H1 (cell line): ENCODE measurements at regions not wholly inside any gene's neighbourhood (a gene's known extent, or its start where the extent isn't known, plus 50 kb on each side); places are given as distances from the start of the nearest gene placed in this dataset.

Source experiments
- CTCF ChIA-PET: fragments of 300-600 bp; sonication (Branson Sonifier 250); formaldehyde crosslinking; loops from one replicate; lab custom pipeline; 2021; ENCODE audit not compliant: partially characterized antibody; lab: Charles Lee
- POLR2A ChIA-PET: fragments of 300-600 bp; sonication (Branson Sonifier 250); formaldehyde crosslinking; loops from one replicate; lab custom pipeline; 2021; ENCODE audit warnings: inconsistent platforms; ENCODE audit not compliant: partially characterized antibody; lab: Charles Lee
- DNase-seq, 2 experiments: peaks; one replicate each; pipeline versions ENCODE4 v3.0.0 to v3.0.0-alpha.2; 2010 to 2022; ENCODE audit warnings: low spot score in 2 of 2, low read depth in 1 of 2, mixed read lengths in 1 of 2
- FAIRE-seq: peaks from 2 replicates; lab custom pipeline; 2011; peaks lifted over from hg19 to GRCh38; lab: Jason Lieb, UNC
- H2AFZ ChIP-seq: 2 replicates; pipeline ENCODE4 v1.8.1; 2012; ENCODE audit warnings: low read length, inconsistent platforms
- H2AK5ac ChIP-seq: 2 replicates; pipeline ENCODE4 v1.6.1; 2013; ENCODE audit warnings: low read depth, low read length
- H2BK120ac ChIP-seq: replicated peaks from 2 replicates; pipeline ENCODE3; 2013; ENCODE audit warnings: low read depth, low read length, inconsistent platforms
- H2BK12ac ChIP-seq: 2 replicates; pipeline ENCODE4 v1.6.1; 2013; ENCODE audit warnings: low read depth, low read length
- H2BK15ac ChIP-seq: 2 replicates; pipeline ENCODE4 v1.6.1; 2013; ENCODE audit warnings: low read length
- H2BK20ac ChIP-seq: 2 replicates; pipeline ENCODE4 v1.6.1; 2013; ENCODE audit warnings: low read length
- H2BK5ac ChIP-seq: 2 replicates; pipeline ENCODE4 v1.6.1; 2013; ENCODE audit warnings: low read depth, low read length
- H3K14ac ChIP-seq: 2 replicates; pipeline ENCODE4 v1.6.1; 2013; ENCODE audit warnings: inconsistent platforms; ENCODE audit not compliant: insufficient read length
- H3K18ac ChIP-seq: 2 replicates; pipeline ENCODE4 v1.6.1; 2013; ENCODE audit warnings: low read length; ENCODE audit errors: extremely low read depth
- H3K23ac ChIP-seq: 2 replicates; pipeline ENCODE4 v1.6.1; 2013; ENCODE audit warnings: inconsistent platforms; ENCODE audit not compliant: insufficient read length
- H3K23me2 ChIP-seq: 2 replicates; pipeline ENCODE4 v1.6.1; 2013; ENCODE audit warnings: low read depth, low read length
- H3K27ac ChIP-seq: 2 replicates; pipeline ENCODE4 v1.6.1; 2011; ENCODE audit warnings: low read depth, low read length, inconsistent platforms
- H3K27me3 ChIP-seq, 4 experiments: replicated peaks in 1 of 4; 1 replicate in 1 of 4; 2 replicates in 3 of 4; pipeline versions ENCODE4 v1.6.1 to v1.8.1; 2011 to 2013; ENCODE audit warnings: low read length in 3 of 4, mild to moderate bottlenecking in 3 of 4, inconsistent platforms in 2 of 4, mixed read lengths in 2 of 4, moderate library complexity in 1 of 4; ENCODE audit not compliant: control insufficient read depth in 3 of 4, insufficient read depth in 3 of 4; ENCODE audit errors: extremely low read depth in 1 of 4
- H3K36me3 ChIP-seq, 4 experiments: 2 replicates each; pipeline versions ENCODE4 v1.6.1 to v1.8.1; 2011 to 2013; ENCODE audit warnings: mild to moderate bottlenecking in 4 of 4, low read length in 3 of 4, moderate library complexity in 2 of 4, control low read depth in 1 of 4, inconsistent platforms in 1 of 4; ENCODE audit not compliant: insufficient read depth in 4 of 4, control insufficient read depth in 2 of 4
- H3K4ac ChIP-seq: replicated peaks from 2 replicates; pipeline ENCODE3; 2013; ENCODE audit warnings: low read length, low read depth, mixed read lengths, inconsistent platforms; ENCODE audit not compliant: insufficient read length
- H3K4me1 ChIP-seq, 4 experiments: replicated peaks in 1 of 4; 1 replicate in 1 of 4; 2 replicates in 3 of 4; pipeline versions ENCODE4 v1.6.1 to v1.8.1; 2011 to 2013; ENCODE audit warnings: low read length in 3 of 4, inconsistent platforms in 2 of 4, mixed read lengths in 1 of 4; ENCODE audit not compliant: insufficient read depth in 4 of 4, control insufficient read depth in 3 of 4
- H3K4me2 ChIP-seq, 2 experiments: 2 replicates each; pipeline versions ENCODE4 v1.6.1 to v1.8.1; 2011 to 2013; ENCODE audit warnings: low read depth in 2 of 2, low read length in 2 of 2, control low read depth in 1 of 2, inconsistent platforms in 1 of 2, mild to moderate bottlenecking in 1 of 2; ENCODE audit not compliant: insufficient read depth in 1 of 2
- H3K4me3 ChIP-seq, 4 experiments: fragments of 200-600, 300-600 bp in 1 of 4; sonication (generic), shearing (Covaris generic), sonication (Bioruptor Twin) in 1 of 4; 2 replicates each; pipeline versions ENCODE4 v1.5.1 to v1.8.1; 2011 to 2016; ENCODE audit warnings: low read length in 4 of 4, low read depth in 3 of 4, control low read depth in 2 of 4, inconsistent platforms in 2 of 4, mild to moderate bottlenecking in 2 of 4, mixed read lengths in 1 of 4, moderate library complexity in 1 of 4; ENCODE audit not compliant: insufficient read depth in 2 of 4; ENCODE audit errors: extremely low read depth in 1 of 4
- H3K56ac ChIP-seq: replicated peaks from 2 replicates; pipeline ENCODE3; 2013; ENCODE audit warnings: low read depth, mild to moderate bottlenecking, mixed read lengths, low read length, inconsistent platforms; ENCODE audit not compliant: insufficient read length
- H3K79me1 ChIP-seq: 2 replicates; pipeline ENCODE4 v1.6.1; 2013; ENCODE audit warnings: low read depth, low read length, control low read depth
- H3K79me2 ChIP-seq, 2 experiments: 2 replicates each; pipeline versions ENCODE4 v1.6.1 to v1.8.1; 2012 to 2013; ENCODE audit warnings: low read length in 2 of 2, mild to moderate bottlenecking in 2 of 2, inconsistent platforms in 1 of 2; ENCODE audit not compliant: insufficient read depth in 2 of 2, control insufficient read depth in 1 of 2
- H3K9ac ChIP-seq, 4 experiments: replicated peaks in 1 of 4; 1 replicate in 1 of 4; 2 replicates in 3 of 4; pipeline versions ENCODE4 v1.6.1 to v1.8.1; 2011 to 2013; ENCODE audit warnings: low read depth in 3 of 4, low read length in 3 of 4, control low read depth in 2 of 4, mild to moderate bottlenecking in 2 of 4, moderate library complexity in 2 of 4, inconsistent platforms in 1 of 4; ENCODE audit errors: extremely low read depth in 1 of 4
- H3K9me3 ChIP-seq, 2 experiments: 2 replicates each; pipeline versions ENCODE4 v1.6.1 to v1.8.1; 2012 to 2013; ENCODE audit warnings: mild to moderate bottlenecking in 2 of 2, moderate library complexity in 2 of 2, control low read depth in 1 of 2, inconsistent platforms in 1 of 2, low read depth in 1 of 2, low read length in 1 of 2, mixed read lengths in 1 of 2; ENCODE audit not compliant: insufficient read depth in 2 of 2
- H4K20me1 ChIP-seq, 2 experiments: replicated peaks in 1 of 2; 2 replicates each; pipeline versions ENCODE3 to v1.8.1; 2011 to 2013; ENCODE audit warnings: inconsistent platforms in 2 of 2, low read length in 2 of 2, mild to moderate bottlenecking in 1 of 2; ENCODE audit not compliant: insufficient read depth in 2 of 2, control insufficient read depth in 1 of 2
- H4K5ac ChIP-seq: 2 replicates; pipeline ENCODE4 v1.6.1; 2013; ENCODE audit warnings: low read length, low read depth, mixed read lengths, inconsistent platforms; ENCODE audit not compliant: insufficient read length
- H4K8ac ChIP-seq: 2 replicates; pipeline ENCODE4 v1.8.0; 2013; ENCODE audit warnings: mild to moderate bottlenecking, moderate library complexity, low read length, inconsistent platforms; ENCODE audit not compliant: insufficient read depth; ENCODE audit errors: extremely low read depth
- H4K91ac ChIP-seq: replicated peaks from 2 replicates; pipeline ENCODE3; 2013; ENCODE audit warnings: low read length, mixed read lengths, inconsistent platforms; ENCODE audit not compliant: insufficient read length
- ATF2 ChIP-seq: IDR thresholded peaks from 2 replicates; pipeline ENCODE4 v1.6.1; 2012; ENCODE audit warnings: low read length, inconsistent platforms
- FOSL1 ChIP-seq: IDR thresholded peaks from 2 replicates; pipeline ENCODE4 v1.6.1; 2011; ENCODE audit warnings: mild to moderate bottlenecking, low read depth, low read length, moderate library complexity; ENCODE audit not compliant: insufficient read depth
- HDAC6 ChIP-seq: IDR thresholded peaks from one replicate; pipeline ENCODE4 v1.7.1; 2012; ENCODE audit warnings: low read depth, mild to moderate bottlenecking, inconsistent platforms, low read length, moderate library complexity
- JUN ChIP-seq: IDR thresholded peaks from 2 replicates; pipeline ENCODE4 v1.6.1; 2011; ENCODE audit warnings: low read depth, mild to moderate bottlenecking, improper control_type of control experiment, low read length
- KDM1A ChIP-seq: fragments of 200-600, 300-600 bp; sonication (generic); IDR thresholded peaks from 2 replicates; pipeline ENCODE4 v1.7.1; 2016; ENCODE audit warnings: mild to moderate bottlenecking, low read length, borderline replicate concordance
- MAFK ChIP-seq: IDR thresholded peaks from 2 replicates; pipeline ENCODE4 v1.6.1; 2012; ENCODE audit warnings: low read depth, mild to moderate bottlenecking, improper control_type of control experiment, low read length
- NRF1 ChIP-seq: IDR thresholded peaks from 2 replicates; pipeline ENCODE4 v1.6.1; 2011; ENCODE audit warnings: mild to moderate bottlenecking, low read depth, low read length, improper control_type of control experiment
- POLR2A ChIP-seq, 2 experiments: IDR thresholded peaks; 1 replicate in 1 of 2; 2 replicates in 1 of 2; pipeline ENCODE4 v1.6.1; 2011; ENCODE audit warnings: low read depth in 2 of 2, low read length in 2 of 2, mild to moderate bottlenecking in 2 of 2; ENCODE audit errors: control extremely low read depth in 1 of 2
- RXRA ChIP-seq: IDR thresholded peaks from 2 replicates; pipeline ENCODE4 v1.6.1; 2011; ENCODE audit warnings: low read depth, mild to moderate bottlenecking, low read length, moderate library complexity; ENCODE audit not compliant: insufficient read depth
- WGBS, 2 experiments: shearing (Covaris generic) in 1 of 2; methylation state at CpG; one replicate each; pipeline versions ENCODE4 v1.1.6 to v1.1.7; 2013 to 2015; ENCODE audit warnings: low lambda C conversion rate in 2 of 2, mixed read lengths in 2 of 2, inconsistent platforms in 1 of 2, low coverage in 1 of 2, missing lambda C conversion rate in 1 of 2; ENCODE audit not compliant: insufficient replicate concordance in 2 of 2, insufficient coverage in 1 of 2, insufficient read length in 1 of 2; ENCODE audit errors: extremely low coverage in 1 of 2, missing lambda C conversion rate in 1 of 2; 5-methylcytosine and 5-hydroxymethylcytosine counted together
- TF ChIP-seq, protein P1 (sequence below): IDR thresholded peaks from 2 replicates; pipeline ENCODE4 v1.6.1; 2011; ENCODE audit warnings: low read length, improper control_type of control experiment

- Histone ChIP-seq H3K27me3 (no peaks in the 10 kb centered on the region), H3K23ac (no peak overlapping the region), H3K4me3 (no peak overlapping the region), H2BK5ac (no peak overlapping the region), H3K4me1 (no peaks in the 10 kb centered on the region), H2AFZ (no peak overlapping the region), H3K56ac (no peak overlapping the region), H2BK12ac (no peak overlapping the region), H3K27ac (no peak overlapping the region), H3K4ac (no peak overlapping the region), H3K18ac (no peak overlapping the region), H3K14ac (no peak overlapping the region), H2AK5ac (no peak overlapping the region), H2BK15ac (no peak overlapping the region), H3K9me3 (no peaks in the 10 kb centered on the region), H4K5ac (no peak overlapping the region), H3K79me2 (no peaks in the 10 kb centered on the region), H2BK20ac (no peak overlapping the region), H3K23me2 (no peaks in the 10 kb centered on the region), H3K4me2 (no peak overlapping the region), H4K91ac (no peak overlapping the region), H3K9ac (no peak overlapping the region), H2BK120ac (no peak overlapping the region), H4K20me1 (no peaks in the 10 kb centered on the region), H4K8ac (no peak overlapping the region), H3K79me1 (no peaks in the 10 kb centered on the region), H3K36me3 (no peaks in the 10 kb centered on the region)
- WGBS, 2 experiments = 96% methylated on average over 2 of the region's 2 CpGs; no CpG with 5 or more reads in 1 of the 2 experiments
- no peak for TF ChIP-seq FOSL1
- TF ChIP-seq ATF2 = no peak
- TF ChIP-seq NRF1 = no peak
- TF ChIP-seq, protein P1, sequence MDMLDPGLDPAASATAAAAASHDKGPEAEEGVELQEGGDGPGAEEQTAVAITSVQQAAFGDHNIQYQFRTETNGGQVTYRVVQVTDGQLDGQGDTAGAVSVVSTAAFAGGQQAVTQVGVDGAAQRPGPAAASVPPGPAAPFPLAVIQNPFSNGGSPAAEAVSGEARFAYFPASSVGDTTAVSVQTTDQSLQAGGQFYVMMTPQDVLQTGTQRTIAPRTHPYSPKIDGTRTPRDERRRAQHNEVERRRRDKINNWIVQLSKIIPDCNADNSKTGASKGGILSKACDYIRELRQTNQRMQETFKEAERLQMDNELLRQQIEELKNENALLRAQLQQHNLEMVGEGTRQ = no peak
- TF ChIP-seq HDAC6 = no peak
- no peak for TF ChIP-seq MAFK
- no peak for TF ChIP-seq POLR2A (IDR thresholded peaks at IDR 0.05; ENCODE audit: control extremely low read depth in 1 of 2, low read depth in 2 of 2, low read length in 2 of 2)
- TF ChIP-seq JUN = no peak
- no peak for TF ChIP-seq KDM1A
- no peak for TF ChIP-seq RXRA
- DNase-seq = no peak
- ChIA-PET POLR2A (no interaction called here), CTCF (interaction anchor here (1.1 kb wide), 1 partner anchor 26 kb away, joined by 3 read pairs; no protein-coding TSS in a partner anchor)
- FAIRE-seq = no peak
Measured at GRCh38 chr2:220434385-220434784, 807.0 kb downstream of the SLC4A3 start.
